ENCODE measurements at regions not wholly inside any gene's neighbourhood (a gene's known extent, or its start where the extent isn't known, plus 50 kb on each side); places are given as distances from the start of the nearest gene placed in this dataset.

DNA sequence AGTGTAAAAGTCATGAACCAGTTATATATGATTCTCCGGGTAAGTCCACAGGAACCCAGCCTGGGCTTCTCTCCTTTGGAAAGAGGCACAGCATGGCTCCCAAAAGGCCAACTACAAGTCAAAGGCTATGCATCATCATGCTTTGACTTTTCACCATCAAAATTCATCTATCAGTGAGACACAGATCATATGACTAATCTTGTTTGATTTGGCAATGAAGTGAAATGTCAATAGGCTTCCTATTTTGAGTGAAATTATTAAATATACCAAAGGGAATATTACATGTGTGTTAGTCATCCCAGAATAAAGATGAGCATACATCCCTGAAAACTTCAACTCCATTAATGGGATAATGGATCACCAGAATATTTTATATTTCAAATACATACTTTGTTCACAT lies 83.5 kb upstream of the ADGRL2 start:
- no peak for TF ChIP-seq GABPA (IDR thresholded peaks at IDR 0.05; ENCODE audit: low read depth)
- TF ChIP-seq, protein P1, sequence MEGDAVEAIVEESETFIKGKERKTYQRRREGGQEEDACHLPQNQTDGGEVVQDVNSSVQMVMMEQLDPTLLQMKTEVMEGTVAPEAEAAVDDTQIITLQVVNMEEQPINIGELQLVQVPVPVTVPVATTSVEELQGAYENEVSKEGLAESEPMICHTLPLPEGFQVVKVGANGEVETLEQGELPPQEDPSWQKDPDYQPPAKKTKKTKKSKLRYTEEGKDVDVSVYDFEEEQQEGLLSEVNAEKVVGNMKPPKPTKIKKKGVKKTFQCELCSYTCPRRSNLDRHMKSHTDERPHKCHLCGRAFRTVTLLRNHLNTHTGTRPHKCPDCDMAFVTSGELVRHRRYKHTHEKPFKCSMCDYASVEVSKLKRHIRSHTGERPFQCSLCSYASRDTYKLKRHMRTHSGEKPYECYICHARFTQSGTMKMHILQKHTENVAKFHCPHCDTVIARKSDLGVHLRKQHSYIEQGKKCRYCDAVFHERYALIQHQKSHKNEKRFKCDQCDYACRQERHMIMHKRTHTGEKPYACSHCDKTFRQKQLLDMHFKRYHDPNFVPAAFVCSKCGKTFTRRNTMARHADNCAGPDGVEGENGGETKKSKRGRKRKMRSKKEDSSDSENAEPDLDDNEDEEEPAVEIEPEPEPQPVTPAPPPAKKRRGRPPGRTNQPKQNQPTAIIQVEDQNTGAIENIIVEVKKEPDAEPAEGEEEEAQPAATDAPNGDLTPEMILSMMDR (IDR thresholded peaks at IDR 0.05; ENCODE audit: insufficient read depth, low read length): no peak
- no peak for TF ChIP-seq POLR2AphosphoS5 (IDR thresholded peaks at IDR 0.05; ENCODE audit: low read depth)
- no peak for TF ChIP-seq REST (IDR thresholded peaks at IDR 0.05; ENCODE audit: insufficient replicate concordance, low read depth)
- TF ChIP-seq SPI1 (IDR thresholded peaks at IDR 0.05; ENCODE audit: borderline replicate concordance, low read depth): no peak
